Endothelial cell of umbilical vein (primary cell): ENCODE measurements at regions not wholly inside any gene's neighbourhood (a gene's known extent, or its start where the extent isn't known, plus 50 kb on each side); places are given as distances from the start of the nearest gene placed in this dataset.

Source experiments
- BruUV-seq: library from RNA; stranded (reverse); fragments of 400-500 nt; replicated peaks from 2 replicates; lab custom pipeline; 2021; lab: Mats Ljungman, UMichigan
- CTCF ChIA-PET: fragments of 300-600, 350-600 bp; sonication (Branson Sonifier 250); formaldehyde crosslinking; loops from one replicate; lab custom pipeline; 2021; ENCODE audit warnings: antibody characterized with exemption, inconsistent platforms; lab: Charles Lee
- POLR2A ChIA-PET: fragments of 300-600, 350-600 bp; sonication (Branson Sonifier 250); formaldehyde crosslinking; loops from one replicate; lab custom pipeline; 2021; ENCODE audit warnings: antibody characterized with exemption, inconsistent platforms; lab: Charles Lee
- DNase-seq: peaks from one replicate; pipeline ENCODE4 v3.0.0-alpha.2; 2011; ENCODE audit warnings: low read depth, low spot score
- FAIRE-seq: peaks from 2 replicates; lab custom pipeline; 2011; peaks lifted over from hg19 to GRCh38; lab: Jason Lieb, UNC
- H2AFZ ChIP-seq: 2 replicates; pipeline ENCODE4 v1.6.0; 2012; ENCODE audit warnings: low read depth, low read length, control low read depth, inconsistent platforms
- H3K27ac ChIP-seq: 2 replicates; pipeline ENCODE4 v1.5.1; 2011; ENCODE audit warnings: low read depth, mild to moderate bottlenecking, control low read depth, low read length, moderate library complexity; ENCODE audit not compliant: insufficient read depth
- H3K27me3 ChIP-seq, 2 experiments: 2 replicates each; pipeline versions ENCODE4 v1.6.0 to v1.6.1; 2011; ENCODE audit warnings: low read length in 2 of 2, mixed read lengths in 1 of 2; ENCODE audit not compliant: control insufficient read depth in 2 of 2, insufficient read depth in 2 of 2
- H3K36me3 ChIP-seq, 2 experiments: 2 replicates in 1 of 2; 3 replicates in 1 of 2; pipeline ENCODE4 v1.5.1; 2011; ENCODE audit warnings: low read length in 2 of 2, mild to moderate bottlenecking in 1 of 2, moderate library complexity in 1 of 2; ENCODE audit not compliant: control insufficient read depth in 2 of 2, insufficient read depth in 2 of 2; ENCODE audit errors: extremely low read depth in 1 of 2
- H3K4me1 ChIP-seq: 3 replicates; pipeline ENCODE4 v1.5.1; 2011; ENCODE audit warnings: mild to moderate bottlenecking, low read length; ENCODE audit not compliant: control insufficient read depth, insufficient read depth; ENCODE audit errors: extremely low read depth
- H3K4me2 ChIP-seq: 2 replicates; pipeline ENCODE4 v1.6.1; 2011; ENCODE audit warnings: low read length, control low read depth, mixed read lengths; ENCODE audit not compliant: insufficient read depth
- H3K4me3 ChIP-seq, 3 experiments: fragments of 200-600 bp in 1 of 3; sonication (generic), shearing (Covaris generic) in 1 of 3; replicated peaks in 1 of 3; 2 replicates each; pipeline ENCODE4 v1.5.1; 2011 to 2016; ENCODE audit warnings: control low read depth in 3 of 3, low read length in 3 of 3, mild to moderate bottlenecking in 2 of 3, inconsistent platforms in 1 of 3, low read depth in 1 of 3, moderate library complexity in 1 of 3; ENCODE audit not compliant: insufficient read depth in 1 of 3
- H3K79me2 ChIP-seq: 2 replicates; pipeline ENCODE4 v1.6.0; 2012; ENCODE audit warnings: low read length, inconsistent platforms; ENCODE audit not compliant: control insufficient read depth, insufficient read depth
- H3K9ac ChIP-seq: replicated peaks from 2 replicates; pipeline ENCODE3; 2011; ENCODE audit warnings: low read length, control low read depth; ENCODE audit not compliant: insufficient read depth; ENCODE audit errors: extremely low read depth
- H3K9me1 ChIP-seq: replicated peaks from 3 replicates; pipeline ENCODE4 v1.6.0; 2011; ENCODE audit warnings: mild to moderate bottlenecking, low read length; ENCODE audit not compliant: control insufficient read depth, insufficient read depth; ENCODE audit errors: extremely low read depth
- H3K9me3 ChIP-seq: replicated peaks from 2 replicates; pipeline ENCODE4 v1.5.1; 2012; ENCODE audit warnings: low read length, inconsistent platforms; ENCODE audit not compliant: control insufficient read depth, insufficient read depth
- H4K20me1 ChIP-seq: replicated peaks from 2 replicates; pipeline ENCODE3; 2011; ENCODE audit warnings: mild to moderate bottlenecking, low read length; ENCODE audit not compliant: control insufficient read depth, insufficient read depth; ENCODE audit errors: extremely low read depth
- GATA2 ChIP-seq: IDR thresholded peaks from 2 replicates; pipeline ENCODE4 v1.7.0; 2011; ENCODE audit warnings: low read depth, mild to moderate bottlenecking, moderate library complexity, mixed read lengths, low read length; ENCODE audit not compliant: insufficient read length, insufficient read depth
- JUN ChIP-seq: IDR thresholded peaks from 2 replicates; pipeline ENCODE4 v1.6.1; 2011; ENCODE audit warnings: borderline replicate concordance, low read depth; ENCODE audit not compliant: insufficient read length, insufficient read depth
- POLR2AphosphoS5 ChIP-seq: IDR thresholded peaks from 2 replicates; pipeline ENCODE4 v1.6.1; 2012; ENCODE audit warnings: low read depth, mild to moderate bottlenecking, control low read depth, low read length, moderate library complexity; ENCODE audit not compliant: insufficient read depth
- dilution Hi-C: fragments of 300-500 bp; cut with MboI; formaldehyde crosslinking; loops from one replicate; pipeline ENCODE4 v1.15.0; 2019; ENCODE audit warnings: low sequenced_read_pairs; ENCODE audit not compliant: extremely low pct_ligation_motif_present
- intact Hi-C: fragments of 100-400 bp; cut with micrococcal nuclease; formaldehyde crosslinking; loops from one replicate; pipeline ENCODE4 v1.10.0; 2022

GRCh38 chrY:7719271-7719670 is 807.7 kb upstream of the AMELY start:
- Histone ChIP-seq H3K4me1 (peaks cover 3% of the 10 kb centered on the region), H3K4me2 (no peak overlapping the region), H3K9me3 (no peaks in the 10 kb centered on the region), H3K27ac (no peak overlapping the region), H2AFZ (no peak overlapping the region), H4K20me1 (no peaks in the 10 kb centered on the region), H3K9me1 (no peaks in the 10 kb centered on the region), H3K4me3 (no peak overlapping the region), H3K36me3 (no peaks in the 10 kb centered on the region), H3K9ac (no peak overlapping the region), H3K27me3 (no peaks in the 10 kb centered on the region), H3K79me2 (no peaks in the 10 kb centered on the region)
- dilution Hi-C loops: no loop called here
- intact Hi-C loops: no loop called here
- BruUV-seq: no TSS peak
- FAIRE-seq: no peak
- ChIA-PET CTCF (no interaction called here), POLR2A (no interaction called here)
- peak; percentile 40 for DNase-seq
- TF ChIP-seq JUN: no peak
- TF ChIP-seq GATA2: no peak

- no peaks in the 10 kb centered on the region for H4K20me1 ChIP-seq
- no peaks in the 10 kb centered on the region for H3K79me2 ChIP-seq
- dilution Hi-C loops (no loop called here), intact Hi-C loops (no loop called here)
- no peaks in the 10 kb centered on the region for H3K9me3 ChIP-seq
- no peak overlapping the region for H3K27ac ChIP-seq
- ChIA-PET POLR2A (no interaction called here), CTCF (no interaction called here)
- H3K9ac ChIP-seq: no peak overlapping the region
- H3K4me3 ChIP-seq: no peak overlapping the region
- TF ChIP-seq POLR2AphosphoS5: no peak
- no peaks in the 10 kb centered on the region for H3K9me1 ChIP-seq
- peak; percentile 43 for FAIRE-seq
- peaks cover 4% of the 10 kb centered on the region for H3K4me1 ChIP-seq
- no peak overlapping the region for H2AFZ ChIP-seq
- BruUV-seq: no TSS peak
- no peak for DNase-seq
- no peak overlapping the region for H3K4me2 ChIP-seq
- H3K27me3 ChIP-seq: no peaks in the 10 kb centered on the region
- no peaks in the 10 kb centered on the region for H3K36me3 ChIP-seq
These were observed 807.1 kb upstream of the AMELY start for GRCh38 chrY:7718626-7719025.
